Endothelial cell of umbilical vein (primary cell): ENCODE measurements at regions not wholly inside any gene's neighbourhood (a gene's known extent, or its start where the extent isn't known, plus 50 kb on each side); places are given as distances from the start of the nearest gene placed in this dataset.

ENCODE experiments used
- BruUV-seq: library from RNA; stranded (reverse); fragments of 400-500 nt; replicated peaks from 2 replicates; lab custom pipeline; 2021; lab: Mats Ljungman, UMichigan
- CTCF ChIA-PET: fragments of 300-600, 350-600 bp; sonication (Branson Sonifier 250); formaldehyde crosslinking; loops from one replicate; lab custom pipeline; 2021; ENCODE audit warnings: antibody characterized with exemption, inconsistent platforms; lab: Charles Lee
- POLR2A ChIA-PET: fragments of 300-600, 350-600 bp; sonication (Branson Sonifier 250); formaldehyde crosslinking; loops from one replicate; lab custom pipeline; 2021; ENCODE audit warnings: antibody characterized with exemption, inconsistent platforms; lab: Charles Lee
- DNase-seq: peaks from one replicate; pipeline ENCODE4 v3.0.0-alpha.2; 2011; ENCODE audit warnings: low read depth, low spot score
- FAIRE-seq: peaks from 2 replicates; lab custom pipeline; 2011; peaks lifted over from hg19 to GRCh38; lab: Jason Lieb, UNC
- H2AFZ ChIP-seq: 2 replicates; pipeline ENCODE4 v1.6.0; 2012; ENCODE audit warnings: low read depth, low read length, control low read depth, inconsistent platforms
- H3K27ac ChIP-seq: 2 replicates; pipeline ENCODE4 v1.5.1; 2011; ENCODE audit warnings: low read depth, mild to moderate bottlenecking, control low read depth, low read length, moderate library complexity; ENCODE audit not compliant: insufficient read depth
- H3K27me3 ChIP-seq, 2 experiments: 2 replicates each; pipeline versions ENCODE4 v1.6.0 to v1.6.1; 2011; ENCODE audit warnings: low read length in 2 of 2, mixed read lengths in 1 of 2; ENCODE audit not compliant: control insufficient read depth in 2 of 2, insufficient read depth in 2 of 2
- H3K36me3 ChIP-seq, 2 experiments: 2 replicates in 1 of 2; 3 replicates in 1 of 2; pipeline ENCODE4 v1.5.1; 2011; ENCODE audit warnings: low read length in 2 of 2, mild to moderate bottlenecking in 1 of 2, moderate library complexity in 1 of 2; ENCODE audit not compliant: control insufficient read depth in 2 of 2, insufficient read depth in 2 of 2; ENCODE audit errors: extremely low read depth in 1 of 2
- H3K4me1 ChIP-seq: 3 replicates; pipeline ENCODE4 v1.5.1; 2011; ENCODE audit warnings: mild to moderate bottlenecking, low read length; ENCODE audit not compliant: control insufficient read depth, insufficient read depth; ENCODE audit errors: extremely low read depth
- H3K4me2 ChIP-seq: 2 replicates; pipeline ENCODE4 v1.6.1; 2011; ENCODE audit warnings: low read length, control low read depth, mixed read lengths; ENCODE audit not compliant: insufficient read depth
- H3K4me3 ChIP-seq, 3 experiments: fragments of 200-600 bp in 1 of 3; sonication (generic), shearing (Covaris generic) in 1 of 3; replicated peaks in 1 of 3; 2 replicates each; pipeline ENCODE4 v1.5.1; 2011 to 2016; ENCODE audit warnings: control low read depth in 3 of 3, low read length in 3 of 3, mild to moderate bottlenecking in 2 of 3, inconsistent platforms in 1 of 3, low read depth in 1 of 3, moderate library complexity in 1 of 3; ENCODE audit not compliant: insufficient read depth in 1 of 3
- H3K79me2 ChIP-seq: 2 replicates; pipeline ENCODE4 v1.6.0; 2012; ENCODE audit warnings: low read length, inconsistent platforms; ENCODE audit not compliant: control insufficient read depth, insufficient read depth
- H3K9ac ChIP-seq: replicated peaks from 2 replicates; pipeline ENCODE3; 2011; ENCODE audit warnings: low read length, control low read depth; ENCODE audit not compliant: insufficient read depth; ENCODE audit errors: extremely low read depth
- H3K9me1 ChIP-seq: replicated peaks from 3 replicates; pipeline ENCODE4 v1.6.0; 2011; ENCODE audit warnings: mild to moderate bottlenecking, low read length; ENCODE audit not compliant: control insufficient read depth, insufficient read depth; ENCODE audit errors: extremely low read depth
- H3K9me3 ChIP-seq: replicated peaks from 2 replicates; pipeline ENCODE4 v1.5.1; 2012; ENCODE audit warnings: low read length, inconsistent platforms; ENCODE audit not compliant: control insufficient read depth, insufficient read depth
- H4K20me1 ChIP-seq: replicated peaks from 2 replicates; pipeline ENCODE3; 2011; ENCODE audit warnings: mild to moderate bottlenecking, low read length; ENCODE audit not compliant: control insufficient read depth, insufficient read depth; ENCODE audit errors: extremely low read depth
- CTCF ChIP-seq, 2 donors: IDR thresholded peaks; 1 replicate in 1 of 2; 2 replicates in 1 of 2; pipeline ENCODE4 v1.5.1; 2011; ENCODE audit warnings: low read length in 2 of 2, mild to moderate bottlenecking in 2 of 2, moderate library complexity in 2 of 2, control low read depth in 1 of 2, inconsistent platforms in 1 of 2, low read depth in 1 of 2; ENCODE audit not compliant: insufficient read depth in 1 of 2; ENCODE audit errors: extremely low read depth in 1 of 2
- EZH2 ChIP-seq: IDR thresholded peaks from 2 replicates; pipeline ENCODE4 v1.6.1; 2012; ENCODE audit warnings: borderline replicate concordance, low read depth, mild to moderate bottlenecking, moderate library complexity, low read length, inconsistent platforms; ENCODE audit not compliant: severe bottlenecking
- FOS ChIP-seq: IDR thresholded peaks from 2 replicates; pipeline ENCODE4 v1.6.1; 2011; ENCODE audit warnings: mild to moderate bottlenecking, low read length, moderate library complexity, borderline replicate concordance; ENCODE audit not compliant: insufficient read depth
- GATA2 ChIP-seq: IDR thresholded peaks from 2 replicates; pipeline ENCODE4 v1.7.0; 2011; ENCODE audit warnings: low read depth, mild to moderate bottlenecking, moderate library complexity, mixed read lengths, low read length; ENCODE audit not compliant: insufficient read length, insufficient read depth
- JUN ChIP-seq: IDR thresholded peaks from 2 replicates; pipeline ENCODE4 v1.6.1; 2011; ENCODE audit warnings: borderline replicate concordance, low read depth; ENCODE audit not compliant: insufficient read length, insufficient read depth
- MAX ChIP-seq: IDR thresholded peaks from 2 replicates; pipeline ENCODE4 v1.6.1; 2011; ENCODE audit not compliant: insufficient read depth, insufficient read length
- MYC ChIP-seq: IDR thresholded peaks from one replicate; pipeline ENCODE4 v1.6.1; 2011; ENCODE audit warnings: mild to moderate bottlenecking, low read depth, low read length
- POLR2A ChIP-seq: IDR thresholded peaks from 2 replicates; pipeline ENCODE4 v1.6.1; 2012; ENCODE audit warnings: low read depth, mild to moderate bottlenecking, control low read depth, low read length
- POLR2AphosphoS5 ChIP-seq: IDR thresholded peaks from 2 replicates; pipeline ENCODE4 v1.6.1; 2012; ENCODE audit warnings: low read depth, mild to moderate bottlenecking, control low read depth, low read length, moderate library complexity; ENCODE audit not compliant: insufficient read depth
- dilution Hi-C: fragments of 300-500 bp; cut with MboI; formaldehyde crosslinking; loops from one replicate; pipeline ENCODE4 v1.15.0; 2019; ENCODE audit warnings: low sequenced_read_pairs; ENCODE audit not compliant: extremely low pct_ligation_motif_present
- intact Hi-C: fragments of 100-400 bp; cut with micrococcal nuclease; formaldehyde crosslinking; loops from one replicate; pipeline ENCODE4 v1.10.0; 2022

- intact Hi-C loops = no loop called here
- no peak for TF ChIP-seq POLR2AphosphoS5
- no peak for FAIRE-seq
- Histone ChIP-seq H3K79me2 (no peaks in the 10 kb centered on the region), H2AFZ (no peak overlapping the region), H4K20me1 (no peaks in the 10 kb centered on the region), H3K9ac (no peak overlapping the region), H3K9me3 (no peaks in the 10 kb centered on the region), H3K4me2 (no peak overlapping the region), H3K9me1 (no peaks in the 10 kb centered on the region), H3K36me3 (no peaks in the 10 kb centered on the region), H3K4me3 (no peak overlapping the region), H3K4me1 (no peaks in the 10 kb centered on the region), H3K27me3 (no peaks in the 10 kb centered on the region), H3K27ac (no peak overlapping the region)
- no peak for DNase-seq
- POLR2A ChIA-PET = no interaction called here
- CTCF ChIA-PET = interaction anchor here (0.8 to 1.5 kb wide), 3 partner anchors 15 to 434 kb away, joined by 3 to 4 read pairs (median 3); no protein-coding TSS in a partner anchor
- dilution Hi-C loops = no loop called here
- no TSS peak for BruUV-seq
These were observed 117.9 kb downstream of the MTX3 start for GRCh38 chr5:79873187-79873586.

- H3K9ac ChIP-seq = no peak overlapping the region
- no peak overlapping the region for H3K4me2 ChIP-seq
- no TSS peak for BruUV-seq
- no peaks in the 10 kb centered on the region for H3K4me1 ChIP-seq
- H3K9me3 ChIP-seq = no peaks in the 10 kb centered on the region
- H3K79me2 ChIP-seq = no peaks in the 10 kb centered on the region
- POLR2A ChIA-PET = no interaction called here
- no peaks in the 10 kb centered on the region for H3K9me1 ChIP-seq
- intact Hi-C loops (no loop called here), dilution Hi-C loops (no loop called here)
- no peak overlapping the region for H3K27ac ChIP-seq
- H4K20me1 ChIP-seq = no peaks in the 10 kb centered on the region
- CTCF ChIA-PET = interaction anchor here (0.8 to 1.5 kb wide), 2 partner anchors 14 to 435 kb away, joined by 3 to 4 read pairs; no protein-coding TSS in a partner anchor
- FAIRE-seq (no peak), DNase-seq (no peak)
- no peaks in the 10 kb centered on the region for H3K27me3 ChIP-seq
- no peak overlapping the region for H3K4me3 ChIP-seq
- no peaks in the 10 kb centered on the region for H3K36me3 ChIP-seq
- TF ChIP-seq CTCF (IDR thresholded peaks at IDR 0.05; ENCODE audit: extremely low read depth in 1 of 2, insufficient read depth in 1 of 2, low read depth in 1 of 2, low read length in 2 of 2) = no peak
- no peak for TF ChIP-seq EZH2
- TF ChIP-seq MAX = no peak
- TF ChIP-seq GATA2 = no peak
- TF ChIP-seq MYC = no peak
- TF ChIP-seq FOS = no peak
- TF ChIP-seq JUN = no peak
- no peak for TF ChIP-seq POLR2A
- TF ChIP-seq POLR2AphosphoS5 = no peak
- H2AFZ ChIP-seq = no peak overlapping the region
These were observed 118.8 kb downstream of the MTX3 start for GRCh38 chr5:79872291-79872690.
